ENCODE measurements at regions not wholly inside any gene's neighbourhood (a gene's known extent, or its start where the extent isn't known, plus 50 kb on each side); places are given as distances from the start of the nearest gene placed in this dataset.

DNA sequence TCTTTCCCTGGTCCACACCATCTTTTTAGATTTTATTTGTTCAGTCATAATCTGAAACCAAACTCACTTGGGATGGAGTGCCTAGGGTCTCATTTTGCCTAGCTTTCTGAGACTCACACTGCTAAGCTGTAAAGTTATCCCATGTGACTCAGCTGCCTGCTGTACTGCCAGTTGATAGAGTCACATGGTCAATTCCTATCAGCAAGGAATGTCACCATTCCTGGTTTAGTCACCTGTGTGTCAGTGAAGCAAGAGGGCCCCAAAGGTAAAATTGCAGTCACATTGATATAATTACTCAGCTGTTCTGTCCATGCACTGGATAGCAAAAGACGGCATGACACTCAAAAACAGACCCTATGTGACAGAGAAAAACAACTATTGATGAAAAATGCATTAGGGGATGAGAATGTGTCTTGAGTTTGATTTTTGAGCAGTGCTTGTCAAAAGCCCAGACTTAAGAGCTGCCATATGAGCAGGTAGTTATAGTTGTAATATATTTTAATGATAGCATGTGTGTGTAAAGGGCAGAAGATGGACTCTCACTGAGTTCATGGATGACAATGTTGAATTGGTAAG is 413.2 kb downstream of the PPARGC1A start:
- TF ChIP-seq CTCF (IDR thresholded peaks at IDR 0.05) (no peak), POLR2A (IDR thresholded peaks at IDR 0.05) (no peak)
